Stimulated activated CD4-positive, alpha-beta T cell treated with anti-CD3 and anti-CD28 coated beads, Interleukin-12 subunit alpha, Interleukin-12 subunit beta, amount 100 ng/mL, for 48 hours (primary cell): ENCODE measurements at regions not wholly inside any gene's neighbourhood (a gene's known extent, or its start where the extent isn't known, plus 50 kb on each side); places are given as distances from the start of the nearest gene placed in this dataset.

Experiments used
- DNase-seq, 3 donors: peaks; one replicate each; pipeline ENCODE4 v3.0.0-alpha.2; 2020; ENCODE audit warnings: low read depth in 2 of 3, low spot score in 1 of 3

DNA sequence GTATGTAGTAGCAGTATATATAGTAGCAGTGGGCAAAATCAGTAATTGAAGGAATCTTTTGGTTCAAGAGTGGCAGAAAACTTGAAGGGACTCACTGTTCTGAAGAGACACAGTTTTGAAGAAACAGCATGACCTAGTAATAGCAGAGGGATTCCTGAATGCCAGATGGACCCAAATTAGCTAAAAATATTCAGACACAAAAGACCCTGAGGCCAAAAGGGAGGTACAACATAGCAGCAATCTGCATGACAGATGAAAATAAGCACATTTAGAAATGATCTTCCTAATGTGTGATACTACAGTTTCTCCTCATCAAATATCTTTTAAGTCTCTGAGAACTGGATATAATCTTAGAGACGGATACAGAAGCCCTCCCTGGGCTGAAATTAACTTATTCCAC lies 536.6 kb downstream of the PPARGC1A start:
- DNase-seq, result no peak

DNA sequence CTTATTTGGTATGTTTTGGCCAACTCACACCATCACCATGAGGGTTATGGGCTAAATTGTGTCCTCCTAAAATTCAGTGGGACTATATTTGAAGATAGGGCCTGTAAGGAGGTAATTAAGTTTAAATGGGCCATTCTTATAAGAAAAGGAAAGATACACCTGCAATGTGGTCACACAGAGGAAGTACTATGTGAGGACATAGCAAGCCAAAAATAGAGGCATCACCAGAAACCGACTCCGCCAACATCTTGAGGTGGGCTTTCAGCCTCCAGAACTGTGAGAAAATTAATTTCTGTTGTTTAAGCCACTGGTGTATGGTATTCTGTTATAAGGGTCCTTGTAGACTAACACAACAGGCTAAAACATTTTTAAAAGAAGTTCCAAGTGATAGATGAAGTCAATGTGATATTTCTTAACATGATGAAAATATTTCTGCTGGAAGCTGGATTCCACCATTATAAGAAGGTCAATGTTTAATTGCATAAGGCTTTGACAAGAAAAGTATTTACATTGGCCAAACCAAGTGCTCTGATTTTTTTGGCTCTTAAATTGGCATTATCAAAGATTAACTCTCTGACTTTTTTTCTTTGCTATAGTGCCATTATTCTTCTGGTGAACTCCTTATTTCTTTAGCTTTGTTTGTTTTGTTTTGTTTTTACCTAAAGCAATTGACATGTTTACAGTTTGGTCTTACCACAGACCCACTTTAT lies 540.9 kb downstream of the PPARGC1A start:
- DNase-seq, result no peak

DNA sequence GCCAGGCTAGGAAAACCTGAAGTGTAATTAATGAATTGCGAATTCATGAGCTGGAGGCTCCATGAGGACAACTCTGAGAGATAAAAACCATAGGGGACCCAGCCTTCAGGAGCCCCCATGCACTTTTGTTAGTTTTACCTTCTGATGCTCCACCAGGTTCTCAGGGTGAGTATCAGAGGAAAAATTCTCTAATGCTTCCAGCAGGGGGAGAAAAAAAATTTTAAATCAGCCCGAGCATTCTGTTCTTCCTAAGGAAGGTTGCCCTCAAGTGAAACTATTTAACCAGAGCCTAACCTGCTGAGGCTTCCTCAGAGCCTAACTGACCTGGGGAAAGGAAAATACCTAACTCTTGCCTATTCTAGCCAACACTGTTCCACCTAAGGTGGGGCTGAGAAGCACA lies 552.6 kb downstream of the PPARGC1A start:
- no peak for DNase-seq

DNA sequence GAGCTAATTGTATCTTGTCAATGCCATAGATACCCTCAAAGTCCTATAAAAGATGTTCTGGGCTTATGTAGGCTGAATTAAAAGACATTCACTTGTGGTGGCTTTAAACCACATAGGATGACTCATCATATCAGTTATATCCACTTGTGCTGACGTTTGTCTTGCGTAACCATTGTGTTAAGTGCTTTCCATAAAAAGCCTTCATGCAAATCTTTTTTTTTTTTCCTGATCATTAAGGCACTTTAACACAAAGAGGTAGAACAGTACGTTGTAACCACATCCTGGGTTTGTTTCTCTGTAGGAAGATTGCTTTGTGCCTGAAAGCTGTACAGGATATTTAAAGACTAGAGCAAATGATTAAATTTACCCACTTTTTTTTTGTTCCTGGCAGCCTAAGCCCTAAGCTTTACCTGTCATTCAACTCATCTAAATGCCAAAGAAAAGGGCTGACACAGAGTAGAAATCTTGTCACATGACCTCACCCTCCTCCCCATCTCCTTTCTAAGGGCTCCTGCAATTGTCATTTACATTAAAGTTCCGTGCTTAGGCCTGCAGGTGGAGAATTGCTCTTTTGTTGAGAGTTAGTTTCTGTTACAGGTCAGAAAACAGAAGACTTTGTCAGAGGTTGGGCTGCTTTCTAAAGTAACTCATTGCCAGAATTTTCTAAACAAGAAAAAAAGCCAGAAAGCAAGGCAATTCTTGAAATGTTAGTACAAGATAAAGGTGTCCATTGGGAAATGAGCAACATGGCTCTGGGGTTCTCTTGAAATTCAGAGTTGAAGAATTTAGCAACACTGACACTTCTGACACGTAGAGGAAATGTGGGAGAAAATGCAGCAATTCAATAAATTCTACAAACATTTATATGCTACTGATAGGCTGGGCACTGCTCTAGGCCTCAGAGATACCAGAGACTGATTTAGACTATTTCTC lies 555.6 kb downstream of the PPARGC1A start:
- DNase-seq, result peak in 1 of 3 donors; percentile 11

DNA sequence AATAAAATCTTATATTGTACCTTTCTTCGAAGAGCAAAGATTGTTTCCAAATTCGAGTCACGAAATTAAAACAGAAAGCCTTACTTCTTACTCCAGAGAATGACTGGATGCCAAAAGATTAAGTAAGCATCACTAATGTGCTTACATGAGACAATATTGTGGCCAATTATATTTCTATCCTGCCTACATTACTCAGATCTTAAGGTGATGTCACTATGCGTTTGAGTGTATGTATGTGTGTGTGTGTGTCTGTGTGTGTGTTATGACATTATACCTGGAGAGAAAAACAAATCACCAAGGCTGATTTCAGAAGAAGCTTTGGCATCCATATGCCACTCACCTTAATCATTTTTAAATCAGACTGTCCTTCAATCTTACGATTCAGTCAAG lies 556.3 kb downstream of the PPARGC1A start:
- peak in 1 of 3 donors; percentile 25 for DNase-seq

DNA sequence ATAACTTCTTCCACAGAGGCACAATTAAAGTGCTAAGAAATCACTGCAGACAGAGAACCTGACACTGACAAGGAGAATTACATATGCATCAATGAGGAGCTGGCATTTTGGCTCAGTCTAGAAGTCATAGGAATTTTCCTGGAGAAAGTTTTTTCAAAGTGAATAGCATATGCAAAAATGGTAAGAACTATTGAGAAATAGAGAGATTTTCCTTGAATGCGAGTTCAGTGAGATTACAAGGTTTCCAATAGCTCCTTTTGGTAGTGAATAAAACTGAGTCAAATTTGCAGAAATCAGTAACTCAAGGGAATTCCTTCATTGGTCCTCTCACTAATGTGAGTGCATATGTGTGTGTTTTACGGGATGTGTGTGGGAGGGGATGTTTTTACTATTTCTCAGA lies 557.5 kb downstream of the PPARGC1A start:
- DNase-seq, result no peak

DNA sequence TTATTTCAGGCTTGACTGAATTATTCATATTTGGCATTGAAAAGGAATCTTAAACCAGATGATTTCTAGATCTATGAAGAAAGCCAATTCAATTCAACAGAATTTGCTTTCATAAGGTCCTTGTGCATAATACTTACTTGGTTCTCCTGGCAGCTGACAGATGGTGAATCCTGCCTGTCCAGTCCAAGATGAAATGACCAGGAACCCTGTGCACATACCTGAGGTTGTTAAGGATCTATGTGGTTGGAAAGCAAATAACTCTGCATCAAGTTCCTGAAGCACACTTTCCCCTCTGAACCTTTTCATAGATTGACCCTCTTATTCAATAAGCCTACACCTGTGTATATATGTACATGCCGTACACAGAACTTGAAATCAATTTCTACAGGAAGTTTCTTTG lies 562.7 kb downstream of the PPARGC1A start:
- DNase-seq, result no peak

DNA sequence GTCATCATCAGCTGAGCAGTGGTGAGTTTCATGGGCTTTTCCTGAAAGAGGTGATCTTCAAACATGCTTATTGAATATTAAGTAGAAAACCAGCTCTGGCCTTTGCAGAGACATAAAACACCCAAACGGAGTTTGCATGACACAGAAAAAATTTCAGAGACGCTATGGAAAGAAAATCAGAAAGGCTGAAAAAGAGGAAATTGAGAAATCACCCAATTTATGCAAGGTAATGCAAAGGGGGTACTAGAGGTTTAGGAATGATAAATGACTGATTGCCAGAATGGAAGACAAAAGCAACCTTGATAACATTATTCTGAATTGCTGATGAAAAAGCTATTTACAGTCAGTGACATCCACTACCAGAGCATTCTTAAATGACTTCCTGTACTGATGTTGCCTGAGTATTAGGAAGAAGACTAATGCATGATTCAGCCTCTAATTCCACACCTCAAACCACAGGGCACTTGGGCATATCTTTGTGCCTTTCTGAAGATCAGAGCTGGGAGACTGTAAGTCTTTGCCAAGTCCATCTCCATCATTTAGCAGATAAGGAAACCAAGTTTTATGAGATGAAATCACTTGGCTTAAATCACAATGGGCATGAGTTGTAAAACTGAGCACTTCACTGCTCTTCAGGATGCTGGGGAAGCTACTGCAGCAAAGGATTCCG lies 565.7 kb downstream of the PPARGC1A start:
- no peak for DNase-seq

DNA sequence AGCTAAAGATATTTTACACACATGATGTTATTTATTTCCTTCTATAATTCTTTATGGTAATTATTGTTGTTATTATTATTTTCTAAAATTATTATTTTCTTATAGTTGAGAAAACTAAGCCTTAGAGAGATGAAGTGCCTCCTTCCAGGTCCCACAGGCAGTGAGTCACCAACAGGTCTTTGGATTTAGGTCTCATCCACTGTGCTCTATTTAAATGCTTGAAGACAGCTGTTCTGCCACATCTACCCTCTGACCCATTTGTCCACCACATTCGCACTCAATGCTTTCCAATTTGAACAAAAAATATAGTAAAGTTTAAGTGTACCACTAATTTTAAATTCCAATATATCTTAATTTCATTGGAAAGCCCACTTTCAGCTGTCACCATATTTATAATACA lies 566.4 kb downstream of the PPARGC1A start:
- DNase-seq, result no peak

DNA sequence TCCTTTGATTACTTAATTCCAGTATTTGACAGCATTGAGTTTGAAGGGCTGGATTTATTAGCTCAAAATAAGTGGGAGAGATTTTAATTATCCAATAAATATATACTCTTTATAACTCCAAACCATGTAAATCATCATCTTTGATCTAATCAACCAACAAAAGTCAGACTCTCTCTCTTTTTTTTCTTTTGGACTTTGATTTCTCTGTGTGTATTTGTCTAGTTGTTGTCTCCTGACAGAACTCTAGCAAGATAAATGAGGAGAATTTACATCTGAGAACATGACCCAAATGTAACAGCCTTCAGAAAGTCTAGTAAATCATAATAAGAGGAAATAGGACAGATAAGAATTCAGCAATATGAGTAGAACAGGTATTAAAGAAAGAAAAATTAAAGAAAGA lies 567.1 kb downstream of the PPARGC1A start:
- DNase-seq, result no peak

DNA sequence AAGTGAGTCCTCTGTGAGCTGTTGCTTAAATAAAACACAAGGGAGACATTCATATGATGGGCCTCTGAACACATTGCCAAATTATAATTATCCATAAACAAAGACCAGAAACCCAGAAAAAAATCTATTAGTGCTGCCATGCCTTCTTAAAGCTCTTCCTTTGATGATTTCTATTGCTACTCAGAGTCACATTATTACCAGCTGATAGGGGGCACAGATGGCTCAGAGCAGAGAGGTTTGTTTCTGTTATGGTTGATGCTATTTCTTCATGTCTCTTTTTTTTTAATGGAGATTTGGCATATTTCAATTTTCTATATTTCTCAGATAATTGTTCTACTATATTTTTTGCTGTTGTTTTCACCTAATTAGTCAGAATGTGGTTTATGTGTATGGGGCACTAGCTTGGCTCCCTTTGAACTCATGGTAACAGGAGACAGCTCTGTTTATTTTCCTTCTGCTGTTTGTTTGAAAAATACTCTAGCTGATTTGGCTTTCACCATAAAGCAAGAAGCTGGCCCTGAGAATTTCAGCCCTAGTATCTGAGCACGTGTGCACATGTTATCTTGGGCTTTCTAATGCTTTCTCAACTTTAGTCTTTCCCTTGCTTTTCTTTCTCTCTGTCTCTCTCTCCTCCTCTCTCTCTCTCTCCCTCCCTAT lies 568.8 kb downstream of the PPARGC1A start:
- DNase-seq, result no peak

DNA sequence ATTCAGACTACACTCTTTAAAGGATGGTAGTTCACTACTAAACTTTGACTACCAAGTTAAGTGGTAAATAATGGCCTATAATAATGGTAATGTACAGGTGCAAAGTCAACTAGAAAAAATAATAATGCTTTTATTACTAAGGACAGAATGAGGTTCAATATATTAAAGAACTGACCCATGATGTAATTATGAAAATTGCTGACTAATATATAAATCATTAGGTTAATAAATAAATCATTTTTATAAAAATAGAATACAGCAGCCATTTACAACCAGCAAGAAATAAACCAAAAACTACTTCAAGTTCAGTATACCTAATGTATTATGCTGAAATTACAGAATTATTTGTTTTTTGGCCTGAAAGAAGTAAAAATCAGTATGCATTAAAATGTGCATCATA lies 577.2 kb downstream of the PPARGC1A start:
- DNase-seq, result no peak

DNA sequence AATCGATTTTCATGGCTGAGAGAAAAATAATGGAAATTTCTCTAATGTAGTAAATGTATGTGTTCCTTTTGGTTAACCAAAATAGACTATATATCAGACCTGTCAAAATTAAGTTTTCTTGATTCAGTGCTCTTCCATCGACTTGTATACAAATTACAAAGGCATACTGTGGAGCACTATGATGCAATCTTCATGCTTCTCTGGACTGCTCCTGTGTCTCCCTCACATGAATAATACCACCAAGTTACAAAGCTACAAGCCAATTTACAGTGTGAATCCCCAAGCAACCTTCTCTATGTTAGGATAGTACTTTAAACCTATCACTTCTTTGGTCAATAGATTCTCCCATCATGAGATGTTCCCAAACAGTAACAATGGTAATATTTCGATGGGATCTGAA lies 577.9 kb downstream of the PPARGC1A start:
- no peak for DNase-seq

DNA sequence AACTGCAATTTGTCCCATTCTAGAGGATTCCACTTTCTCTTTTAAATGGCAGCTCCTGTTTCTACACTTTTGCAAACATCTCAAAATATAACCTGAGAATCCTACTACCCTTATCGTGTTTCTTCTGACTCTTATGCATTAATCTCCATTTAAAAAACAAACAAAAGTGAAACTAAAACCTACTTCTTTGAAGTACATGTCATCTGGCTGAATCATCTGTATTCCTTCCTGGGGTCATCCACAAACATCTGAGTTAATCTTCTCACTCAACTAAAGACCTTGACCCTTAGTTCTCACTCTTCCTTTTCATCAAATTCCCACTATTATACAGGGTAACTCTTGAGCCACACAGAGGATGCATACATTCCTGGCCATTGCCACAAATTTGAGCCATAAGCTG lies 584.8 kb downstream of the PPARGC1A start:
- no peak for DNase-seq

DNA sequence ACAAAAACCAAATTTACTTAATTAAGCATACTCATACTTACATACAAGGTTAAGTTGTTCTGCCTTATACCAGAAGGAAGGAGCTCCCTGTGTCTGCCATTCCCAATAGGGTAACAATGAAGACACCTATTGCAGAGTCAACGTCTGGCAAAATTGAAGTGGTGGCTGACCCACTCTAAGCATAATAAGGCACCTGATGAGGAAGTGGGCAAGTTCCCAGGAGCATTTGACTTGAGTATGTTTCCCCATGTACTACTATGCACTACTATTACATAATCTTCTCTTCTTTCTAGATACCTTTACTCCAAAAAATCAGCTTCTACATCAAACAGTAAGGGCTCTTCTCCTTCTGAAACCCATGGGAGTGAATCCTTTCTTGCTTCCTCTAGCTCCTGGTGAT lies 591.5 kb downstream of the PPARGC1A start:
- DNase-seq, result no peak

DNA sequence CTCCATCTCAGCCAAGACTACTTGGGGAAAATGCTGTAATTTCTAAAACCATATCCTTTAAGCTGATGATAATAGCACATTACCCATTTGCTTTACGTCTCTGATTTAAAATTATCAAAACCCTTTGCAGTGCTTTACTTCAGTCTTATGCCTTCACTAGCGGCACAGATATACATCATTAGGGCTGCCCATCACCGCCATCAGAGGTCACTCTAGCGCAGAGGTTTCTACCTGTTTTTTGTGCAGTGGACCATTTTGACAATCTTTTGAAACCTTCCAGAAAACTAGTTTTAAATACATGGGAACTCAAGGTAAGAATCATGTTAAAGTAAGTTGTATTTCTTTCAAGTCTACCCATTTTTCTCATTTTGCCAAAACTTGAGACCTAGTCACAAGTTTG lies 592.5 kb downstream of the PPARGC1A start:
- no peak for DNase-seq

DNA sequence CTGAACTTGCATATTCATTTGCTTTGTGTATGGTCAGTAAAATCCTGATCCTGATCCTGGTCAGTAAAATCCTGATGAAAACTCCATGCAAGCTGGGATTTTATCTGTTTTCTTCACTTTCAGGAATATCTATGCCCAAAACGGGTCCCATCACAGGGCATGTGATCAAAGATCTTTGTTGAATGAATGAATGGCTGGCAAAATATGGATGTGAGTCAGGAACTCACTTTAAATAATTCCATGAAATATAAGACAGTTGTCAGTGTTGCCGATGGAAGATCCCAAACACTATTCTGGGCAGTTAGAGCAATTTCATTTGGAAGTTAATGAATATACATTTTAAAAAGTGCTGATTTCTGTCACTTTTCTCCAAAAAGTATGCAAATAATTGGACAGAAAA lies 598.4 kb downstream of the GBA3 start:
- DNase-seq, result no peak

DNA sequence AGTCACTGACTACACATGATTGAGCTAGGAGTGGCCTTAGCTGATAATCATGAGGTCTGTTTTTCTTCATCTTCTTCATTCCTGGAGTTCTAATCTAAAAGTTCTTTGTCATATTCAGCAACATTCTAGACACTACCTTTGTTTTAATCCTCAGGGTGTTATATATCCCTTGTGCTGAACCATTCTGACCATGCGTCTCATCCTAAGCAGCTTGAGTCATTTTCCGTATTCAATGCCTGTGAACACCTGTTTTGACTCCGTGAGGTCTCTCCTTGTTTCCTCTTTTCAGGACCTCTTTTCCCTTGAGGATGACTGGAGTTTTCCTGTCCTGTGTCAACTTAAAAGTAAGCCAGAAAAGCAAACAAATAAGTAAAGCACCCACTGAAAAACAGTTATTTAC lies 597.9 kb downstream of the GBA3 start:
- DNase-seq, result no peak

DNA sequence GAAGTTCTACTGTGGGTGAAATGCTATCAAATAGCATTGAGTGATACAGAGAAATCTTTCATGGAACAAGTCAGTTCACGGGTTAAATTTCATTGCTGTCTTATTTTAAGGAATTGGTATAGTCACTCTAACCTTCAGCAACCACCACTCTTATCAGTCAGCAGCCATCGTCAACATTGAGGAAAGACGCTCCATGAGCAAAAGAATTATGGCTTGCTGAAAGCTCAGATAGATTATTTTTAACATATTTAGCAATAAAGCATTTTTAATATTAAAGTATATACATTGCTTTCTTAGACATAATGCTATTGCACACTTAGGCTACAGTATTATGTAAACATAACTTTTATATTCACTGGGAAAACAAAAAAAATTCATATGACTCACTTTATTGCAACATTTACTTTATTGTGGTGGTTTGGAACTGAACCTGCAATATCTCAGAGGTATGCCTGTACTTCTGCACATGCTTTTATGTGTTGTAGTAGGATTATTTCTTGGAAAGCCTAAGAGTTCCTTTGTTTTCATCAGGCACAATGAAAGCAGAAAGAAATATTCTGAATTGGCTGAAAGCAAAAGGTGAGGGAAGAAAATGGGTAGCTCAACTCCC lies 586.7 kb downstream of the GBA3 start:
- no peak for DNase-seq

DNA sequence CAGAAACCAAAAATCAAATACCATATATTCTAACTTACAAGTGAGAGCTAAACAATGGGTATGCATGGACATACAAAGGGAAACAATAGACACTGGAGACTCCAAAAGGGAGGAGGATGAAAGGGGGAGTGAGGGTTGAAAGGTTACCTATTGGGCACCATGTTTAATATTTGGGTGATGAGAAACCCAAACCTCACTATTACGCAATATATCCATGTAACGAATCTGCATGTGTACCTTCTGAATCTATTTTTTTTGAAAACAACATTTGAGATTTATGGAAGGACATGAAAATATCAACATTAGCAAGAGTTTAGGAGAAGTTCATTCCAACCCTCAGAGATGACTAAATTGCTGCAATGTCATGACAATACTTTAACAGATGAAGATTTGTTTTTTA lies 586.1 kb downstream of the GBA3 start:
- DNase-seq, result no peak

DNA sequence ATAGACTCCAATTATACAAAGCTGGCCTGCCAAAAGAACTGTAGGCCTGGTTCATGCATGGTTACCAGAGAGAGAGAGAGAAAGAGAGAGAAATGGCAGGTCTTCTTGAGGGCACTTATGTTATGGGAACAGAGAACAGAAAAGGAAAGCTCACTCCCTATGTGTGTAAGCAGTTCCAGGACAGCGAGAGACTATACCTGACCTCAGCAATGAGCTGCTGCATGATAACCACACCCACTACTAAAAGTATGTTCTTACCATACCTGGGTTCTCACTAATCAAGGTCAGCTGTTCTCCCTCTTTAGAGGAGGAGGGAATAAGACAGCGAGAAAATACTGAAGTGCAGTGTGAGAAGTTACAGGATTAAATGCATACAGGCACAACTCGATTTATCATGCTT lies 583.3 kb downstream of the GBA3 start:
- DNase-seq, result no peak
